ENCODE measurements at regions not wholly inside any gene's neighbourhood (a gene's known extent, or its start where the extent isn't known, plus 50 kb on each side); places are given as distances from the start of the nearest gene placed in this dataset.
"Not testable (repeated sequence)": the region's sequence is repeated elsewhere in the genome, so short reads cannot be mapped to it uniquely, and the experiment has no call there.

DNA sequence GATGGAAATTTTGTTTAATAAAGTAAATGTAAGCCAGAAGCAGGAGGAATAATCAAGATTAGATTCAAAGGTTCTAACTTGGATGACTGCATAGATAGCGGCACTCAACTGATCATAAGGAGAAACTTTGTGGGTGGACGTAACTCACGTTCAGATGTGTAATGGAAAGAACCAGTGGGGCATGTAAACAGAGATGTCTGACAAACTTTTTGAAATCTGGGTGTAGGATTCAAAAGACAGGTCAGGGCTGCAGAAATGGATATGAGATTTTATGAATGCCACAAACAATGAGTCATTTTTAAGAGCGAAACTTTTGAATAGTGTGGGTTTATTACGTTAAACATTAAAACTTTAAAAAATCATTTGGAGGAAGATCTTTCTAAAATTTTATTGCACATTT is 375.6 kb downstream of the GBA3 start:
- DNase-seq: no peak

DNA sequence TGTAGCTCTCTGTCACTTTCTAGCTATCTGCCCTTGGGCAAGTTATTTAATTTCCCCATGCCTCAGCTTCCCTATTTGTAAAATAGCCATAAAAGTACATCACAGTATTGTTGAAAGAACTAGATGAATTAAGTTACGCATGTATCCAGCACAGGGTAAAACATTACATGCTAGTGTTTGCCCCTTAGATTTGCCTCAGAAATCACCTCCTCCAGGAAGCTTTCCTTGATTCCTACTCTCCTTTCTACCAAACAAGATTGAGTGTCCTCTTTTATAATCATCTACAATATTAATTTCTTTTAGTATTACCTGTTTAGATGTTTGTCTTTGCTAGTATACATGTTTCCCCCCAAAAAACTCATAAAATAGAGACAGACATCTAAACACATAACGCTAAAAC is 369.5 kb downstream of the GBA3 start:
- no peak for DNase-seq

DNA sequence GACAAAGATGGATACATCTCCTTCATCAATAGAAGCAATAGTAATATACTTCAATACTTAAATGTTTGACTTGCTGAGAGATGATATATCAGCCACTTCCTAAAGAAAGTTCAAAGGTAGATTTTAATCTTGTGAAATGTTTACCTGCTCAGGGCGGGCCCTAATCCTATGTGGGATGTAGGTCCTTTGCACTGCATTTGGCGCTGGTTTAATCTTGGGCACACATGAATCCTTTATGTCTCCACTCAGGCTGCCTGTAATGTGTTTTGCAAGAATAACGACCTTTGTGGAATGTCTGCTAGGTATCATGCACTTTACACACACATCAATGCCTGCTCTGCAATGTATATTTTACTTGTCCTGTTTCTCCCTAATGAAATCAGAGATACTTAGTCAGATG is 368.7 kb downstream of the GBA3 start:
- no peak for DNase-seq

DNA sequence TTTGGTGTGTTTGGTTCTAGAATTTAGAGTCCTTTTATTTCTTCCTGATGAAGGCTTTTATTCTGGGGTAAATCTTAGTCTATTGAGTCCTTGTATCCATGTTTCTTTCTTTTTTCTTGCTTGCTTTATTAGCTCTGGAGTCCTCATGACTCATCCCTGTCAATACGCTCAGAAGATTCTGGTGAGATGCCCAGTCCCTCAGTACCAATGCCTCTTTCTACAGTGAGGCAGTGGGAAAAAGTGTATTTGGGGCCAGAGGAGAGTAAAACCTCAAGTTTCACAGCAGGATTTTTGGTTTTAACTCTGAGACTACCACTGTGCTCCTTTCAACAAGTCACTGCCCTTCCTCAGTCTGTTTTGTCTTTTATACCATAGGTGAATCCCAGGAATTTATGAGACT is 368.0 kb downstream of the GBA3 start:
- no peak for DNase-seq

DNA sequence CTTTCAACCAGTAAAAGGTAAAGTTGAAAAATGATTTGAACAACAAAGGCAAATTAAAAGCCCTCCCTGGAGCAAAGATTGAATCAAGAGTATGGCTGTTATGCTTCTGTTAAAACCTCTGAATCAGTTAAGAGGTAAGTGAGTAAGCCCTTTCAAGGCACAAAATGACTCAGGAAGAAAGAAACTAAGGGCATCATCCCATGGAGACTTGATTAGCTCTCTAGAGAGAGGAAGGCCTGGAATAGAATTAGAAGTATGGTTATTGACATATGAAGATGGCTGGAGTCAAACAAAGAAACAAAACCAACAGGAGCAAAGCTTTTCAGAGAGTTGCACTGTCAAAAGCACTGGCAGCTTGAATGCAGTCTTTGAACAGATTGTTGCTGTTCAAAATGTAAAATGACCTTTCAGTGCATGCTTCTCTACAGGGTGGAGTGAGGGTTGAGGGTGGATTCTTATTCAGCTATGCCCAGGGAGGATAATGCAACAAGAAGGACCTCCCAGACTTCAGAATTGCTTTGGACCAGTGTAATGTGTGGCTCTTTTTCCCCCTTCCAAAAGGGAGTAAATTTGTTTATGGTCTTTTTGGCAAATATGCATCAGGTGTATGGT is 365.5 kb downstream of the GBA3 start:
- no peak for DNase-seq

DNA sequence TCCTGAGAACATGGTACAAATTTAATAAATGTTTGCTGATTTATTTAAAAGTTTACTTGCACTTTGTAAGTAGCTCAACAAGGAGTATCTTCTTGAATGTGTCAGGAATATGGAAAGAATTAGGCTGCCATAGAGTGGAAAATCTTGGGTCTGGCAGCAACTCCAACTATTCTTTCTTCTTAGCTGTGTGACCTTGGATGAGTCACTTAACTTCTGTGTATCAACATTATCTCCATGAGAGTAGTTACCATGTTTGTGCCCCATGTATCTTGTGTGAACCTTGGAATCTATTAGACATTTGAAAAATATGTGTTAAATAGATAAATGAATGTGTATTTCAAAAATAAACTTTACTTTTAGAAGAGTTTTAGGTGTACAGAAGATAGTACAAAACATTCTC is 348.8 kb downstream of the GBA3 start:
- no peak for DNase-seq

DNA sequence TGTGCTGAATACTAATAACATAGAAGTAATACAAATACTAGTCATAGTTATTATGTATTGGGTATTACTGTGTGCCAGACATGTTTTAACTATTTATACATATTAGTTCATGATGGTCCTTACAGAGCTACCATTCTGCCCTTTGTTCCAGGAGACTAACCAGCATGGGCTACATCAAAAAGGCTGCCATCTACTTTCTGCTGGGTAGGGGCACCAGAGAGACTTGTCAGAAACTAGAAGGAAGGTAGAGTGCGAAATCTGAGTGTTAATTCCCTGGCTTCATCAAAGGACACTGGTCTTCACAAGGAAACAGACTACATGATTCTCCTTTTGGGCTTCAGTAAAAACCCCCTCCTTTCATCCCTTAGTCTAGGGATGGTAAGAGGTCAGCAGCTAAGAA is 347.8 kb downstream of the GBA3 start:
- no peak for DNase-seq

DNA sequence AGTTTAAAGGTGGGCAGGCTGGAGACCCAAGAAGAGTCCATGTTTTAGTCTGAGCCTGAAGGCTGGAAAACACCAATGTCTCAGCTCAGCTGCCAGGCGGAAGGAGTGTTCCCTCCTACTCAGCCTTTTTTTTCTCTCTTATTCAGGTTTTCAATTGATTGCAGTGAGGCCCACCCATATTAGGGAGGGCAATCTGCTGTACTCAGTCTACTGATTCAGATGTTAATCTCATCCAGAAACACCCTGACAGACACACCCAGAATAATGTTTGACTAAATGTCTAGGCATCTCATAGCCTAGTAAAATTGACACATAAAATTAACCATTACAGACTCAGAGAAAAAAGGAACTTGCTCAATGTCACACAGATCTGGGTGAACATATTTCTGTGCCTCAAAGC is 347.1 kb downstream of the GBA3 start:
- DNase-seq: no peak

DNA sequence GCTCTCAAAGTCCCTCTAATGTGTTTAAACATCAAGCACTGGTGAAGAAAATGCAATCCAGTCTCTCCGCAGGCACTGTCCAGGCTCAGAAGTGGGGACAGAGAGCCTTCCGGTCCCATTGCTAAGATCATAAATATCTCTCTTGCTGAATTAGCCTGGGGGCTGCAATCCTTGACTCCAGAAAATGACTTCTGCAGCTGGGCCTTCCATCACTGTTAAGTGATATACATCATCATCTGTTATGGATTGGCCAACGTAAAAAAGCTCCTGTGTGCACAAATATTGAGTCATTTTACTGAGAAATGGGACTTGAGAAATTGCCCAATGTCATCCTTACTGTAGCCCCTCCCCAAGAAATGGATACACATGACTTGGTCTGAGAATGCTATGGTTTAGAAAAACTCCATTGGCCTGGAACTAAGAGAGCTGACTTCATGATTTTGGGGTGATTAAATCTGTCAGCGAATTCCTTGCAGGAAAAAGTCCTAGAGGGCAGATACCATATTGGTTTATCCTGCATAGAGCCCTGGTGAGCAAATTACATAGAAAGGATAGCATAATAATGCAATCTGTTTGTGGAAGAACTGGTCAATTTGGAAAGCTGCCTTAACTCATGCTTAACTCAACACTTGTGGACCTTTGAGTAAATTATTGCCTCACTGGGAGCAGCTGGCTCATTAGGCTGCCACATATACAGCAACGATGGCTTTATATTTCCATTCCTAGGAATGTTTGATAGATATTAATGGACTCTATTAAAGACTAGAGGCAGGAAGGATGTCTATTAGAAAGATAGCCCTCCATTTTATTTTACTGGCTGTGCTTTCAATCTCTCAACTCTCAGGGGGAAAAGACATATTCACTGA is 346.1 kb downstream of the GBA3 start:
- no peak for DNase-seq

DNA sequence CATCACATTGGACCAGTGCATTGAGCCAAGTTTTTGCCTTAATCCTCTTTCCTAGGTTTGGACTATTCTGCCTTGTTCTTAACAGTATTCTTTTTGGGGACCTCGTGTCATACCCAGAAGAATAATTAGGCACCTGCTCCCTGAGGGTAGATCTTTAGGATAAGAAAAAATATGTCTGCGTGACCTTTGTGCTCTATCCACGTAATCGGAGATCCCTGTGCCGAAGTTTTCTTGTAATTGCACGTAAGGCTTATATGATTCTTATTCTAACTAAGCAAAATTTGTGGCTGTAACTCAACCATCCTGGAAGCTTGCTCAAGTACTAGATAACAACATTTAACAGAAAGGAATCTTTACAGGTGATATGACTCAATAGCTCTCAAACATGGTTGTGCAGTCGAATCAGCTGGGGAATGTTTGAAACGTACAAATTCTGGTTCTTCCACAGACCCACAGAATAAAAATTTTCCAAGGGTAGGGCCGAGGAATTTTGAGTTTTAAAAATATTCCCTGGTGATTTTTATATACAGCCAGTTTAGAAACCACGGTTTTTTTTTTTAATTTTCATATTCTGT is 344.3 kb downstream of the GBA3 start:
- DNase-seq: no peak

DNA sequence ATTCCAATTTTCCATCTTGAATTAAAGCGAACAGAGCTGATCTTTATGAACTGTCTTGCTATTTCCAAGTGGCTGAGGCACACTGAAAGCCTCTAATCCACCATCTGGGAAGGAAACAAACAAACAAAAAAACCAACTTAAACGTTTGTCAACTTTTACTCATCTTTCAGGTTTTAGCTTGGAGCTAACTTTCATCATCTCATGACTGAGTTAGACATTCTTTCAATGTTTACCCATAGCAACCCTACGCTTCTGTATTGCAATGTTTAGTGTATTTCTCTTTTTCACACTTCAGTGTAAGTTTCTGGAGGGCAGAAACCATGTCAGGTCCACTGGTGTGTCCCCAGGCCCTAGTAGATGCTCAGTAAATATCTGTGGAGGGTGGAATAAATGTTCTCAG is 343.8 kb downstream of the GBA3 start:
- no peak for DNase-seq

DNA sequence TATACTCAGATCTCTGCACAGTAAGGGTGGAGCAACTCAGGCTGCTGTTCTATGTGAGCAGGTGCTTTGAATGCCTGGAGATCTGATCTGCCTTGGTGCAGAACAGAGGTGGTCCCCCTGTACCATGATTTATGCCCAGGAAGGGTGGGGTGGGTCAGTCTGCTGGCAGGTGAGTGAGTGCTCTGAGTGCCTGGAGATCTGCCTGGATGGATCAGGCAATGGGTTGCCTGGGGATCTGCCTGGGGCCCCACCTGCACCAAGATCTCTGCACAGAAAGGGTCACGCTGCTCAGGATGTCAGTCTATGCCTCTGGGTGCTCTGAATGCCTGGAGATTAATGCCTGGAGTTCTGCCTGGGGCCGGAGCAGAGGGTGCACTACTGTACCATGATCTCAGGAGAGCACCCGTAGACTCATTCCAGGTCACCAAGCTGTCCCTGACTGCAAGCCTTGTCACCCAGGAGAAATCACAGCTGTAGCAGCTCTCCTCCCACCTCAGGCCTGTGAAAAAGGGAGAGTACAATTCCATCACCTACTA is 342.9 kb downstream of the GBA3 start:
- DNase-seq: no peak

DNA sequence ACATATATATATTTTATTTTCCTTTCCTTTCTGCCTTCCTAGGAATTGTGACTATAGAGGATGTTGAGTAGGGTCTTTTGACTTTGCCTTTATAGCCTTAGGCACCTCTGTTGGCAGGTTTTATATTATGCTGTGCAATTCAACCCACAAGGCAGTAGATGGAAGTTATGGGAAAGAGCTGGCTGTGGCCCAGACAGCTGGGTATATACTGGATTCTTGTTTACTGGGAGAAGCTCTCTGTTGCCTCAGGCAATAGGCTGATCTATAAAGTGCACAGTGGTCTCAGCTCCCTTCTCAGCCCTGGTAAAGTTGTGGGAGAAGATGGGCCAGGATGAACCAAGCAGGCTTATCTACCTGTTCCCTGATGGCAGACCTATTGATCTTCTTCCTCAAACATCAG is 342.0 kb downstream of the GBA3 start:
- no peak for DNase-seq

DNA sequence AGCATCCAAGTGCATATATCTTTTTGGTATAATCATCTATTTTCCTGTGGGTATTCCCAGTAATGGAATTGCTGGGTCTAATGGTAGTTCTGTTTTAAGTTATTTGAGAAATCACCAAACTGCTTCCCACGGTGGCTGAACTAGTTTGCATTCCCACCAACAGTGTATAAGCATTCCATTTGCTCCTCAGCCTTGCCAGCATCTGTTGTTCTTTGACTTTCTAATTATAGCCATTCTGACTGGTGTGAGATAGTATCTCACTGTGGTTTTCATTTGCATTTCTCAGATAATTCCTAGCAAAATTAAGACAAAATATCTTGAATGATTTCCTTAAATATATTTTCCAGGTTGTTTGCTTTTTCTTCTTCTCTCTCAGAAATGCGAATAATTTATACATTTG is 341.1 kb downstream of the GBA3 start:
- no peak for DNase-seq

DNA sequence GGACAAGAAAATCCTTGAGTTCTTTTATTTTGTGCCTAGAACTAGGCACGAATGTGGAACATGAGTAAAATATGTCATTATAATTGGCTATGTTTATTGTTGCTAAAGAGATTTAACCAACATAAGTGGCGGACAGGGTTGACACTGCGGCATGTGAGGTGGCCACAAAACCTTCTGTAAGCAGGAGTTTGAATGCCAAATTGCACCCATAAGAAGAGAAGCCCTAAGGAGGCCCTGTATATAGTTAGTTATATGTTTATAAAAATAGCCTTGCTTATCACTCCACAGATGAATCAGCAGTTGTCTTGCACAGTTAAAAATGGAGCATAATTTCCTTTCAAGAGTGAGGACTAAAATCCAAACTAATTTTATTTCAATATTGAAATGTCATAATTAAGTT is 336.1 kb downstream of the GBA3 start:
- no peak for DNase-seq

DNA sequence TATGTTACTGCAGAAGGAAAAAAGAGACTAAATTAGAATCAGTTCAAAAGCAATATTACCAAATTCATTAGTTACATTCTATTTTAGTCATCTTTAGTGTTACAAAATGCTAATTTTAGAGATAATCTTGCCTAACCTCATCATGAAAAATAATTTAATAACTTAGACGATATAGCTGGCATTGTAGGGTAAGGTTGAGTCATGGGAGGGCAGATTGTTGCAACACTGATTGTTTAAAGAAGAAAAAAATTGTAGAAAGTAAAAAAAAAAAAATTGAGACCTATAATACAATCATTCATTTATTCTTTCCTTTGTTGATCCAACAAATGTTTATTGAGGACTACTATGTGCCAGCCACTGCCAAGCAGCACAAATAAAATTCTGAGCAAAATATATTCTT is 330.9 kb downstream of the GBA3 start:
- no peak for DNase-seq

DNA sequence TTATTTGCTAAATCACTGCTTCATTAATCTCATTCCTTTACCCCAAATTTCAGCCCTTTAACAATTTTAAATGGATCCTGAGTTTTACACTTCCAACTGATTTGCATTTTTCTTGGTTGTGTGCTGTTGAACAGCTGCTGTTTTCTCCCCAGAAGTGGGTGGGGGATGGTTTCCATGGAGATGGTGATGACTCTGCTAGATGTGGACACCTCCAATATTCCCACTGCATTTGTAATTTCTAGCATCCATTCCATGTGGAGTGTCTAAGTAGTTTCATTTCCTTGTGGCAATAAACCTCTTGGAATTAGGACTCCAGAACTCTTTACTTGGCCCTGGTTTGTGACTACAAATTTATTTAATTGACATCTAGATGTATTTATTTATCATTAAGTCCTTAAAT is 330.4 kb downstream of the GBA3 start:
- no peak for DNase-seq

DNA sequence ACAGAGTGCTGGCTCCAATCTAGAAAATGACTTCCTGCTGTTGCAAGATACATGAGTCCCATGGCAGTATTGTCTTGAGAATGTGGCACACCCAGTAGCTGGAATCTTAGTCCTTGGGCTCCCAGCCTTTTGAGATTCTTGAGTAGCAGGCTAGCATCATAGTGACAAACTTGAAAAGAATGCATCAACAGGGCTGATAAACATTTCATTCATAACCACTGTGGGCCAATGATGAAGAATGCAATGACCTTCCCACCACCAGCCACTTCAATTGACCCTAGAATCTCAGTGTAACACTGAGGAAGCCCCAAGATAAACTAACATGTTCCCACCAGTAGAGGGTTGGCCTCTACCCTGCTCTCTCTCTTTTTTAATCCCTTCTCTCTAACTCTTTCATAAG is 329.3 kb downstream of the GBA3 start:
- DNase-seq: no peak

DNA sequence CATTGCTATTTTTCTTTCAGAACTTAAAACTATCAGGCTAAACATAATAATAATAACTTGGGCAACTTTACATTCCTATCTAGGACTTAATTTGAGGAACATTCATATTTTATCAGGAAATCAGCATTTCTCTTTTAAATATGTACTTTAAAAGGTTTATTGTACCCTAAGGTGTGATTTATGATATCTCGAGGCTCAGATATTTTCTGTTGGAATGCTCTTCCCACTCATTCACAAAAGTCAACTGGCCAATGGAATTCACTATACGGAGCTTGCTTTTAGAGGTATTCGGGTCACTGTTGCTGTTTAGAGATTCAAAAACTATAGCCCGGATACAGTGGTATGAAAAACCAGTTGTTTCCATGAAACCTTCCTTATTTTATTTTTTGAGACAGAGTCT is 328.3 kb downstream of the GBA3 start:
- no peak for DNase-seq

DNA sequence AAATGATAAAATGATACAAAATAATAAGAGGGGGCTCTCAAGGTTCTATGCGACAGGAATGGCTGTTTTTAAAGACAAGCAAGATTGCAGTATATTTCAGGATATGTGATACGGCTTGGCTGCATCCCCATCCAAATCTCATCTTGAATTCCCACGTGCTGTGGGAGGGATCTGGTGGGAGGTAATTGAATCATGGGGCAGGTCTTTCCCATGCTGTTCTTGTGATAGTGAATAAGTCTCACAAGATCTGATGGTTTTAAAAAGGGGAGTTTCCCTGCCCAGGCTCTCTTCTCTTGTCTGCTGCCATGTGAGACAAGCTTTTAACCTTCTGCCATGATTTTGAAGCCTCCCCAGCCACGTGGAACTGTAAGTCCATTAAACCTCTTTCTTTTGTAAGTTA is 327.7 kb downstream of the GBA3 start:
- DNase-seq: not testable (repeated sequence)

DNA sequence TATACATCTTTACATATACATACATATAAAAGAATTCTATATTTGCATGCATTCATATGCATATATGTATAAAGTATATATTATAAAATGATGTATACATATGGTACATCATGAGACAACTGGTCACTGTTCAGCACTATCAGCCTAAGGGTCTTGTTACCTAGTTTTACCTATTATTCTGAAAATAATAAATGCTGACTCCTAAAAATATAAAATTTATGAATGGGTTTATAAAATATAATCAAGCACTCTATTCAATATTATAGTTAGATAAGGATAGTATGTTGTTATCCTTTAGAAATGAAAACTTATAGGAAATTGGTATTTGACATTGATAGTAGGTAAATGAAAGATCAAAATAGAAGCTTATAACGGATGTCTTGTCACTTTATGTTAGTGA is 324.2 kb downstream of the GBA3 start:
- DNase-seq: no peak

DNA sequence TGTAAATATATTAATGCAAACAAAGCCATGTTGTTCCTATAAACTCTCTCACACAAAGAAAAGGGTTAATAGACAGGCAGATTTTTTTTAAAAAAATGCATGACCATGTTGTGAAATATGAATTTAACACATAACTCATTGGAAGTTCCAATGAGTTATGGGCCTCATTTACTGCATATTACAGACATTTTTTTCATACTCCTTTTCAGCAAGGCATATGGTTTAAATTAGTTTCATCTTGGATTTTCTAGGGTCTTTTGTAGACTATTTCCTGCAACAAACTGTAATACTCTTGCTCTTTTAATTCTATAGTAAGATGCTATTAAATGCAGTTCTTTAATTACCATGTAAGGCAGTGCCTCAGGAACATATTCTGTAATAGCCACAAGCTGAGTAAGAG is 323.1 kb downstream of the GBA3 start:
- no peak for DNase-seq

DNA sequence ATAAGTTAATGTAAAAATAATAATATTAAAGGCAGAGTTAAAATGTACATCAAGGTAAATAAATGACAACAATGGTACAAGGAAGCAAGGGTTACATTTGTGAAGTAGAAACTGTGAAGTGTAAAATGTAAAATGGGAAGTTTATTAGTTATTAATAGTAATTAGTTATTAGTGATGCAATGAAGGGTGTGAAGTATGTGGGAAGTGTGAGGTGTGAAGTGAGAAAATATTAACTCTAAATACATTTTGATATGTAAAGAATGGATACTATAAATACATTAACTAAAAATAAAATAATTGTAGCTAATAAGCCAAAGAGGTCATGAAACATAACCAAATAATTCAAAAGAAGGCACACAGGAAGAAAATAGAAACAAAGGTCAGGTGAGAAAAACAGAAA is 316.4 kb downstream of the GBA3 start:
- DNase-seq: no peak

DNA sequence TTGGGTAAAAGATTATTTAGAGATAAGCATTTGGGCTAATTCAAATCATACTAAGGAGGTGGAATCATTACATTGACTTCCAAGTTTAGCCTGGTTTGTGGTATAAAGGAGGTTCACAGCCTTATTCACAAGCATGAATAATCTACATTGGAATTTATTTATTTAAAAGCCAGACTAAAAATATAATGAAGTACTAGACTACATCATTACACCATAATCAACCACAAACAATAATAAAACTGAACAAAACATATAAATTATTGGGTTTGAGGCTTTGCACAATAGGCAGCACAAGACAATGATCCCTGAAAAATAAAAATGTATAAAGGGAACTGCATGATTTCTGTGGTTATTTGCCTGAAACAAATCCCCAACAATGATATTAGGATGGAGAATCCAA is 314.0 kb downstream of the GBA3 start:
- no peak for DNase-seq

Measured in right hindlimb (tissue), 1 donor.